IMR-90 (cell line): ENCODE measurements at regions not wholly inside any gene's neighbourhood (a gene's known extent, or its start where the extent isn't known, plus 50 kb on each side); places are given as distances from the start of the nearest gene placed in this dataset.

ENCODE experiments used
- ATAC-seq: fragments of 200-7000 bp; cut with Tn5 transposase; 2 replicates; pipeline ENCODE4 v1.9.1; 2020; ENCODE audit warnings: low read depth, mild to moderate bottlenecking, moderate library complexity
- BruUV-seq: library from RNA; stranded (reverse); fragments of 400-500 nt; replicated peaks from 2 replicates; lab custom pipeline; 2021; lab: Mats Ljungman, UMichigan
- CTCF ChIA-PET: fragments of 300-600 bp; formaldehyde crosslinking; extraction: SDS; loops from one replicate; lab custom pipeline; 2021; ENCODE audit warnings: antibody characterized with exemption; lab: Yijun Ruan, JAX
- POLR2A ChIA-PET: fragments of 300-600 bp; sonication (Branson Sonifier 250); formaldehyde crosslinking; loops from one replicate; lab custom pipeline; 2022; ENCODE audit warnings: antibody characterized with exemption; ENCODE audit not compliant: unreplicated experiment; lab: Charles Lee
- DNase-seq: peaks from one replicate; pipeline ENCODE4 v3.0.0; 2013
- H2AFZ ChIP-seq: replicated peaks from 2 replicates; pipeline ENCODE3; 2013; ENCODE audit warnings: low read length, mild to moderate bottlenecking; ENCODE audit not compliant: poor library complexity
- H2AK5ac ChIP-seq: 2 replicates; pipeline ENCODE4 v1.6.1; 2013; ENCODE audit warnings: low read depth, low read length, inconsistent platforms
- H2AK9ac ChIP-seq: replicated peaks from 2 replicates; pipeline ENCODE3; 2013; ENCODE audit warnings: mild to moderate bottlenecking, low read depth, low read length, moderate library complexity; ENCODE audit not compliant: poor library complexity
- H2BK120ac ChIP-seq: 2 replicates; pipeline ENCODE4 v1.6.1; 2013; ENCODE audit warnings: low read depth, low read length, inconsistent platforms
- H2BK15ac ChIP-seq: 3 replicates; pipeline ENCODE4 v1.6.1; 2013; ENCODE audit warnings: low read depth, low read length, inconsistent platforms
- H2BK20ac ChIP-seq: 2 replicates; pipeline ENCODE4 v1.6.1; 2013; ENCODE audit warnings: low read depth, mild to moderate bottlenecking, inconsistent platforms, low read length, moderate library complexity
- H2BK5ac ChIP-seq: 2 replicates; pipeline ENCODE4 v1.6.1; 2013; ENCODE audit warnings: mild to moderate bottlenecking, low read depth, low read length, inconsistent platforms; ENCODE audit not compliant: poor library complexity, severe bottlenecking
- H3K14ac ChIP-seq: replicated peaks from 2 replicates; pipeline ENCODE4 v1.6.1; 2013; ENCODE audit warnings: low read depth, low read length, inconsistent platforms
- H3K18ac ChIP-seq: 2 replicates; pipeline ENCODE4 v1.6.1; 2013; ENCODE audit warnings: low read depth, low read length, control low read depth
- H3K23ac ChIP-seq: 2 replicates; pipeline ENCODE4 v1.6.1; 2013; ENCODE audit warnings: low read depth, low read length, inconsistent platforms
- H3K27ac ChIP-seq: 2 replicates; pipeline ENCODE4 v1.5.1; 2013; ENCODE audit warnings: mild to moderate bottlenecking, control low read depth, low read length; ENCODE audit not compliant: insufficient read depth
- H3K27me3 ChIP-seq: 2 replicates; pipeline ENCODE4 v1.6.1; 2013; ENCODE audit warnings: low read length; ENCODE audit not compliant: control insufficient read depth, insufficient read depth
- H3K36me3 ChIP-seq: 2 replicates; pipeline ENCODE4 v1.6.1; 2013; ENCODE audit warnings: low read length, mixed read lengths; ENCODE audit not compliant: control insufficient read depth, insufficient read depth
- H3K4ac ChIP-seq: 2 replicates; pipeline ENCODE4 v1.6.1; 2013; ENCODE audit warnings: low read depth, low read length, inconsistent platforms
- H3K4me1 ChIP-seq: 2 replicates; pipeline ENCODE4 v1.6.1; 2013; ENCODE audit warnings: low read length, mixed read lengths; ENCODE audit not compliant: control insufficient read depth, insufficient read depth
- H3K4me2 ChIP-seq: 2 replicates; pipeline ENCODE4 v1.6.1; 2013; ENCODE audit warnings: low read depth, mild to moderate bottlenecking, control low read depth, low read length, moderate library complexity
- H3K4me3 ChIP-seq: 2 replicates; pipeline ENCODE4 v1.5.1; 2013; ENCODE audit warnings: low read depth, mild to moderate bottlenecking, control low read depth, low read length, moderate library complexity; ENCODE audit not compliant: insufficient read depth
- H3K56ac ChIP-seq: 2 replicates; pipeline ENCODE4 v1.6.1; 2013; ENCODE audit warnings: low read length, inconsistent platforms; ENCODE audit not compliant: insufficient read depth; ENCODE audit errors: extremely low read depth
- H3K79me1 ChIP-seq, 2 experiments: 2 replicates each; pipeline ENCODE4 v1.6.1; 2013; ENCODE audit warnings: low read length in 2 of 2, inconsistent platforms in 1 of 2, low read depth in 1 of 2
- H3K9ac ChIP-seq: 2 replicates; pipeline ENCODE4 v1.6.1; 2013; ENCODE audit warnings: low read depth, low read length, control low read depth
- H3K9me1 ChIP-seq: 2 replicates; pipeline ENCODE4 v1.6.1; 2013; ENCODE audit warnings: low read length, inconsistent platforms; ENCODE audit not compliant: insufficient read depth
- H3K9me3 ChIP-seq: 2 replicates; pipeline ENCODE4 v1.6.1; 2013; ENCODE audit warnings: low read length; ENCODE audit not compliant: control insufficient read depth, insufficient read depth
- H4K20me1 ChIP-seq: 2 replicates; pipeline ENCODE4 v1.6.1; 2013; ENCODE audit warnings: low read length, inconsistent platforms; ENCODE audit not compliant: insufficient read depth
- H4K5ac ChIP-seq: 2 replicates; pipeline ENCODE4 v1.6.1; 2013; ENCODE audit warnings: mild to moderate bottlenecking, low read depth, low read length, control low read depth
- H4K8ac ChIP-seq, 2 experiments: 2 replicates each; pipeline ENCODE4 v1.6.1; 2013; ENCODE audit warnings: low read depth in 2 of 2, low read length in 2 of 2, control low read depth in 1 of 2, inconsistent platforms in 1 of 2
- H4K91ac ChIP-seq: 2 replicates; pipeline ENCODE4 v1.6.1; 2013; ENCODE audit warnings: low read depth, low read length, inconsistent platforms; ENCODE audit not compliant: insufficient read depth
- FOS ChIP-seq: fragments of 150-350 bp; IDR thresholded peaks from 2 replicates; pipeline ENCODE4 v1.6.1; 2016; ENCODE audit warnings: low read depth, low read length
- MAZ ChIP-seq: IDR thresholded peaks from 2 replicates; pipeline ENCODE4 v1.6.1; 2012; ENCODE audit warnings: low read depth, mild to moderate bottlenecking, low read length, improper control_type of control experiment, moderate library complexity, borderline replicate concordance
- RCOR1 ChIP-seq: IDR thresholded peaks from 2 replicates; pipeline ENCODE4 v1.6.1; 2012; ENCODE audit warnings: mild to moderate bottlenecking, low read length, improper control_type of control experiment; ENCODE audit not compliant: insufficient replicate concordance
- SMC3 ChIP-seq: fragments of 150-350 bp; IDR thresholded peaks from 2 replicates; pipeline ENCODE4 v1.6.1; 2016; ENCODE audit warnings: low read depth, mild to moderate bottlenecking, antibody characterized with exemption, low read length, moderate library complexity
- whole genome bisulfite sequencing, 2 experiments: methylation state at CpG; one replicate each; pipeline versions ENCODE4 v1.1.5 to v1.1.7; 2013; ENCODE audit warnings: missing lambda C conversion rate in 2 of 2; ENCODE audit not compliant: insufficient read length in 1 of 2; ENCODE audit errors: extremely low coverage in 2 of 2; 5-methylcytosine and 5-hydroxymethylcytosine counted together
- dilution Hi-C: fragments of 300-500 bp; cut with HindIII; formaldehyde crosslinking; loops from one replicate; pipeline ENCODE4 v1.14.3; 2018; ENCODE audit warnings: low sequenced_read_pairs; ENCODE audit not compliant: unreplicated experiment
- in situ Hi-C: fragments of 300-500 bp; cut with MboI; formaldehyde crosslinking; loops from 3 replicates; pipeline ENCODE4 v1.14.3; 2019; ENCODE audit warnings: low sequenced_read_pairs, inconsistent platforms, mixed read lengths
- intact Hi-C: fragments of 100-400 bp; cut with micrococcal nuclease; formaldehyde crosslinking; loops from 2 replicates; pipeline ENCODE4 v1.10.0; 2022

GRCh38 chr14:89502966-89503365, 85.9 kb upstream of the FOXN3 start:
- POLR2A ChIA-PET, result no interaction called here
- Histone ChIP-seq H3K27ac (no peak overlapping the region), H2BK5ac (no peak overlapping the region), H4K8ac (no peak overlapping the region), H3K18ac (no peak overlapping the region), H3K9me1 (peaks cover 18% of the 10 kb centered on the region), H2AK9ac (no peak overlapping the region), H3K4me1 (peaks cover 17% of the 10 kb centered on the region), H3K4me3 (no peak overlapping the region), H3K27me3 (no peaks in the 10 kb centered on the region), H4K91ac (no peak overlapping the region), H2AK5ac (no peak overlapping the region), H3K4me2 (no peak overlapping the region), H2AFZ (no peak overlapping the region), H3K23ac (no peak overlapping the region), H4K20me1 (peaks cover 7% of the 10 kb centered on the region; the same call in 1 of the 2 replicates), H2BK15ac (no peak overlapping the region), H3K56ac (no peak overlapping the region), H4K5ac (no peak overlapping the region), H3K14ac (no peak overlapping the region), H2BK20ac (no peak overlapping the region), H3K36me3 (peaks cover 6% of the 10 kb centered on the region; the same call in 1 of the 2 replicates), H2BK120ac (no peak overlapping the region), H3K9me3 (no peaks in the 10 kb centered on the region), H3K4ac (no peak overlapping the region), H3K9ac (no peak overlapping the region), H3K79me1 (peaks cover 14 to 40% of the 10 kb centered on the region in 2 experiments)
- ATAC-seq (no peak), DNase-seq (no peak)
- no peak for TF ChIP-seq FOS
- TF ChIP-seq MAZ, result no peak
- no peak for TF ChIP-seq SMC3
- TF ChIP-seq RCOR1, result no peak
- dilution Hi-C loops (no loop called here), intact Hi-C loops (no loop called here), in situ Hi-C loops (no loop called here)
- WGBS, 2 experiments, result no CpG with 5 or more reads among the region's 5 CpGs
- no TSS peak for BruUV-seq
- CTCF ChIA-PET, result no interaction called here
